Epithelial cell of esophagus (primary cell): ENCODE measurements at regions not wholly inside any gene's neighbourhood (a gene's known extent, or its start where the extent isn't known, plus 50 kb on each side); places are given as distances from the start of the nearest gene placed in this dataset.
"Not testable (repeated sequence)": the region's sequence is repeated elsewhere in the genome, so short reads cannot be mapped to it uniquely, and the experiment has no call there.

Experiments
- DNase-seq: peaks from one replicate; pipeline ENCODE4 v3.0.0; 2010; ENCODE audit warnings: low read depth
- H3K4me3 ChIP-seq: 2 replicates; pipeline ENCODE4 v1.5.1; 2011; ENCODE audit warnings: mild to moderate bottlenecking, low read length, control low read depth
- CTCF ChIP-seq: IDR thresholded peaks from 2 replicates; pipeline ENCODE4 v1.5.1; 2011; ENCODE audit warnings: low read depth, mild to moderate bottlenecking, low read length, control low read depth, inconsistent platforms; ENCODE audit not compliant: insufficient read depth; ENCODE audit errors: missing control alignments

GRCh38 chr14:71430321-71430677, 501.9 kb upstream of the RGS6 start:
- no peak for DNase-seq
- no peak for TF ChIP-seq CTCF
- no peak overlapping the region for H3K4me3 ChIP-seq

- no peak overlapping the region for H3K4me3 ChIP-seq
- no peak for DNase-seq
- no peak for TF ChIP-seq CTCF
These were observed 501.4 kb upstream of the RGS6 start for GRCh38 chr14:71430678-71431376.

GRCh38 chr14:71432334-71433110, 499.7 kb upstream of the RGS6 start:
- TF ChIP-seq CTCF: no peak
- DNase-seq: no peak
- H3K4me3 ChIP-seq: no peak overlapping the region

GRCh38 chr14:71433303-71433702, 498.9 kb upstream of the RGS6 start:
- H3K4me3 ChIP-seq: no peak overlapping the region
- DNase-seq: no peak
- TF ChIP-seq CTCF: no peak

- H3K4me3 ChIP-seq, DNase-seq: not testable (repeated sequence)
These were observed 496.6 kb upstream of the RGS6 start for GRCh38 chr14:71435641-71436040.

GRCh38 chr14:71437870-71438269, 494.4 kb upstream of the RGS6 start:
- DNase-seq: peak; percentile 38
- no peak overlapping the region for H3K4me3 ChIP-seq
- TF ChIP-seq CTCF: no peak

- DNase-seq: no peak
- no peak for TF ChIP-seq CTCF
- H3K4me3 ChIP-seq: no peak overlapping the region
These were observed 493.5 kb upstream of the RGS6 start for GRCh38 chr14:71438684-71439083.
